ENCODE measurements at regions not wholly inside any gene's neighbourhood (a gene's known extent, or its start where the extent isn't known, plus 50 kb on each side); places are given as distances from the start of the nearest gene placed in this dataset.

- no peak for DNase-seq
Observed at GRCh38 chr3:106217745-106218144, 348.9 kb upstream of the CBLB start.

- DNase-seq = no peak
Observed at GRCh38 chr3:106227068-106227467, 358.3 kb upstream of the CBLB start.

GRCh38 chr3:106228271-106228670 lies 359.5 kb upstream of the CBLB start:
- DNase-seq = no peak

GRCh38 chr3:106229495-106230278 lies 360.9 kb upstream of the CBLB start:
- no peak for DNase-seq

- DNase-seq = no peak
Observed at GRCh38 chr3:106231086-106231485, 362.3 kb upstream of the CBLB start.

- peak; percentile 68 for DNase-seq
Observed at GRCh38 chr3:106232956-106233355, 364.1 kb upstream of the CBLB start.

GRCh38 chr3:106239195-106239697 lies 370.4 kb upstream of the CBLB start:
- no peak for DNase-seq

GRCh38 chr3:106241593-106241992 lies 372.8 kb upstream of the CBLB start:
- no peak for DNase-seq

- no peak for DNase-seq
Observed at GRCh38 chr3:106242781-106243180, 374.0 kb upstream of the CBLB start.

- no peak for DNase-seq
Observed at GRCh38 chr3:106245400-106245799, 376.6 kb upstream of the CBLB start.

GRCh38 chr3:106247902-106248684 lies 379.3 kb upstream of the CBLB start:
- no peak for DNase-seq

- DNase-seq = peak; percentile 81
Observed at GRCh38 chr3:106249159-106249558, 380.3 kb upstream of the CBLB start.

GRCh38 chr3:106249981-106250380 lies 381.2 kb upstream of the CBLB start:
- no peak for DNase-seq

- no peak for DNase-seq
Observed at GRCh38 chr3:106251160-106251892, 382.5 kb upstream of the CBLB start.

GRCh38 chr3:106255870-106256248 lies 387.0 kb upstream of the CBLB start:
- DNase-seq = no peak

GRCh38 chr3:106256249-106256957 lies 387.6 kb upstream of the CBLB start:
- DNase-seq = no peak

GRCh38 chr3:106257172-106257571 lies 388.4 kb upstream of the CBLB start:
- DNase-seq = no peak

GRCh38 chr3:106261396-106261795 lies 392.6 kb upstream of the CBLB start:
- no peak for DNase-seq

GRCh38 chr3:106261915-106262683 lies 393.3 kb upstream of the CBLB start:
- peak; percentile 62 for DNase-seq

- no peak for DNase-seq
Observed at GRCh38 chr3:106263011-106263410, 394.2 kb upstream of the CBLB start.

GRCh38 chr3:106263546-106263945 lies 394.7 kb upstream of the CBLB start:
- DNase-seq = no peak

GRCh38 chr3:106265704-106266103 lies 396.9 kb upstream of the CBLB start:
- no peak for DNase-seq
